Stimulated activated CD4-positive, alpha-beta T cell treated with anti-CD3 and anti-CD28 coated beads, Interleukin-1b, Interleukin-23, amount 100 ng/mL, for 48 hours (primary cell): ENCODE measurements at regions not wholly inside any gene's neighbourhood (a gene's known extent, or its start where the extent isn't known, plus 50 kb on each side); places are given as distances from the start of the nearest gene placed in this dataset.
"Not testable (repeated sequence)": the region's sequence is repeated elsewhere in the genome, so short reads cannot be mapped to it uniquely, and the experiment has no call there.

ENCODE experiments used
- DNase-seq: peaks from one replicate; pipeline ENCODE4 v3.0.0-alpha.2; 2020

DNA sequence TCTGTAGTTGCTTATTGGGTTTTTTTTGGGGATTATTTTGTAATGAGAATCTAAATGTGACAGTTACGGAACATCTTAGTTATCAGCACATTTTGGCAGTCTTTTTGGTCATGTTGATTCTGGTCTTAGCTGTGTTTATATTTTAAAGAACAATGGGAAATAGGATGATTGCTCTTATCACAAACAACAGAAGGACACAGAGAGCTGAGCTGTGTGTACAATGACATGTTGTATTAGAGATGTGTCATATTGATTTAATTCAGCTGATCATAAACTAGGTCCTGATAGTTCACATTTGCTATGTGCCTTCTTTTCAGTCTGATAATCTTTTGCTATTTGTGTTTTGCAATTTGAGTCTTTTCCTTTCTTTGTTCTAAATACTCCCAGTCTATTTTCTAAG, 781.7 kb downstream of the TRHDE start:
- no peak for DNase-seq

DNA sequence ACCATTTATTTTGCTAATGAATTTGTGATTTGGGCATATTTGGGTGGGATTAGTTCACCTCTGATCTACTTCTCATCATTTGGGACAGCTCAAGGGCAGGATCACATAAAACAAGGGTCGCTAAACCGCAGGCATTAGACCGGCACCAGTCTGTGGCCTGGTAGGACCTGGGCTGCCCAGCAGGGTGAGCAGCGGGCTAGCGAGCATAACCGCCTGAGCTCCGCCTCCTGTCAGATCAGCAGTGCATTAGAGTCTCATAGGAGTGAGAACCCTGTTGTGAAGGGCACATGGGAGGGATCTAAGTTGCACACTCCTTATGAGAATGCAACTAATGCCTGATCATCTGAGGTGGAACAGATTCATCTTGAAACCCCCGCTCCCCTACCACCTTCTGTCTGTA, 785.3 kb downstream of the TRHDE start:
- no peak for DNase-seq

DNA sequence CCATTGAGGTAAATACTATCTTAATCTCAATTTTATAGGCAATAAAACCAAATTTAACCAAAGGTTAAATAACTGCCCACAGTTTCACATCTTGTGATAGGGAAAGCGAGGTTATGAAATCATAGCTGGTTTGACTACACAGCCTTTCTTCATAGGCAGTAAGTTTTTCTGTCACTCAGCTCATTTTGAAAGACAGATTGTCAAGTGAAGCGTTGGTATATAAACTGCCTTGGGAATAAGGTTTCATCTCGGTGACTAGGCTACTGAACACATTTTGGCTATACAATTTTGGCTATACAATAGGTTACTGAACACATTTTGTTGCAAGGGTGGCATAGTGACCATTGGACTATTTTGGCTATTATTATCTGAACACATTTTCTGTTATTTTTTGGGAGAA, 793.7 kb downstream of the TRHDE start:
- no peak for DNase-seq

DNA sequence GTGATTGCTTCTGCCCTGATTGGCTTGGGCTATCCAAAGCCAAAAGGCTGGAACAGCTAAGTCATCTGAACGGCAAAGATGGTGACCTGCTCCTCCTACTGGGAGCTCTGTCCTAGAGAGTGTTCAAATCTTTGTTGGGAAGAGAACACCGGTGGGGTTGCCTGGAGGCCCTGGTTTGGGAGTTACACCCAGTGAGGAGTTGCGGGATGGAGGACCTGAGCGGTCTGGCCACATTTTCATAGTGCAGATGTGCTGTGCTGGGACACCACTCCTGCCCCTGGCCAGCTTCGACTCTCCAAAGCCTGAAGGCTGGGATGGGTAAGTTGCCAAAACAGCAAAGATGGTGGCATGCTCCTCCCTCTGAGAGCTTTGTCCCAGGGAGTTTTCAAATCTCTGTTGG, 795.4 kb downstream of the TRHDE start:
- DNase-seq: no peak

DNA sequence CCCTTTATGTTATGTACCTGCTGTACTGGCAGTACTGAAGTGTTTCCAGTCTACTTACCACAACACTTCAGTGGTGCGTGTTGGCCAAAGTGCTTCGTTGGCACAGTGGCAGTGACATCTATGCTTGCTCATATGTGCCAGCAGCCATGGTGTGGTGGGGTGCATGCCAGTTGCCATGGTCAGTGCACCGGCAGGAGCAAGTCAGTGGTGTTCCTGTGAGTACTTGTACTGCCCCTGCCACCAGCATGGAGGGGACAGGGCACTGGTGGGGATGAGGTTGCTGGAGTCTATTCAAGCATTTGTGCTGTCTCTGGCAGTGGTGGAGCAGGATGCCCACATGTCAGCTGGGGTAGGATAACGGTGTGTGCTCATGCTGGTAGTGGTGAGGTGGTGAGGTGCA, 800.0 kb downstream of the TRHDE start:
- DNase-seq: no peak

DNA sequence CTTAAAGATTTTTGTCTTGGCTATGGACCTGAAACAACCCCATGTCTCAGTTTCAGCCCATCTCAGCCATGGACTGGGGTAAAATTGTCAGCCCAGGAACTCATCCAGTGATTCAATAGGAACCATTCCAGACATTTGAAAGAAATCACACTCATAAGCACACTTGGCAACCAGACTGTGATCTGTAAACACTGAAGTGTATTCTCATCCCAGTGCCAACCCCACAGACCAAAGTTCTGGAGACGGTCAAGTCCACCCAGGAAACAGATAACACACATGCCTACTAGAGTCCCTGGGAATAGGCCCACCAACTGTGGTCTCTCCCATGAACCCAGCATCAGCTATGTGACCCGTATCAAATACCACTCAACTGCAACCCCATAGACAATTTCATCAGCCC, 804.6 kb downstream of the TRHDE start:
- no peak for DNase-seq

DNA sequence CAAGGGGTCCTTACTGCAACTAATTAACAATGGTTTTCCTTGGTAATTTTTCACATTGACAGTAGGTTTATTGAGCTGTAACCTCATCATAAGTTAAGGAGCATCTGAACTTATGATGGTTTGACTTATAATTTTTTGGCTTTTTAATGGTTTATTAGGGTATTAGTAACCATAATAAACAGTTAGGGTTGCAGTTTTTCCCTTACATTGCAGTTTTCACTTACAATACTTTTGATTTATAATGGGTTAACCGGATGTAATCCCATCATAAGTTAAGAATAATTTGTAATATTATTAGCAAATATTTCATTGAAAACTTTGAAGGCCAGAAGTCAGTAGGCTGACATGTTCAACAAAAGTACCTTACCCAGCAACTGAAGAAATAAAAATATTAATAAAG, 811.6 kb downstream of the TRHDE start:
- DNase-seq: no peak

DNA sequence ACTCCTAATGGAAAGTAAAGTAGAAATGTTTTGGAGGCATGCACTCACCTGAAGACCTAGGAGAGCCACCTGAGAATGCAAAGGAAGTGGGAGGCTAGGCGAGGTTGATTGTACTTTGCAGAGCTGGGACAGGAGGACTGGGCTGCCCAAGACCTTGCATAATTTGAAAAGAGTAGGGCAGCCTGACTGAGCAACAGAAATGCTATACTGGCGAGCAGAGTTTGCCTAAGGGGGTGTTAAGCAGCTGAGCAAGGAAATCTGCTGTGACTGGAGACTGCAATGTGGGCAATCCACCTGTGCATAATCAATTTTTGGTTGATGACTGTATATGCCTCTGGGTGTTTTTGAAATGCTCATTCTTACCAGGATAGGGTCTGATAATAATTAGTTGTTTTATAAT, 834.1 kb downstream of the TRHDE start:
- DNase-seq: no peak

DNA sequence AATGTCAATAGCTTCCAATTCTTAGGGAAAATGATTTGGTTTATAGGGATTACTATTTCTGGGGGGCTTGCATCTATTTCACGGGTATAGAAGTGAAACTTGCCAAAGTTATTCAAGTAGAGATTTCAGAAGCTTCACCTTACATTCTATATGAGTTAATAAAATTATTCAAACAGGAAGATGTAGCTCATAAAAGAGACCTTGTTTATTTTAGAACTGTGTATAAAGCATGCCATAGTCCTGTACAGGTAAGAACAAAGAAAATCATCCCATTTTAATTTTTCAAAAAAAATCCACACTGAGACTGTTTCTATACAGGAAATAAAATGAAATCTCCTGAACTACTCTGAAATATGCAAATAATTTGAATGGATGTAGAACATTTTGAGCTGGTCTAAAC, 834.7 kb downstream of the TRHDE start:
- no peak for DNase-seq

DNA sequence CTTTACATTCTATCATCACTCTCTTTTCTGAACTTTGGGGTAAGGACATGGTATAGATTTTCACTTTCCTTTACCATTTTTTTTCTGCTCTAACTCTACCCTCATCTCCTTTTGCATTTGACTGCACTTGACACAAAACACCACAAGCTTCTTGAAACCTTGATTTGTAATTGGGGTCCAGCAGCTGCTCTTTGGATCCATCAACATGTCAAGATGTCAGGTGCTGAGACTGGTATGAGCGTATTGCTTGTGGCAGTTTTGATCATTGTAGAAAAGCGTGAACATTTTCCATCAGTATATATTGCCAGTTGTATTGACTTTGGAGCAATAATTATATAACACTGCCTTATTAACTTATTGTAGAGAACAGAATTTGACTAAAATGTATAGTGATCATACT, 838.6 kb downstream of the TRHDE start:
- no peak for DNase-seq

DNA sequence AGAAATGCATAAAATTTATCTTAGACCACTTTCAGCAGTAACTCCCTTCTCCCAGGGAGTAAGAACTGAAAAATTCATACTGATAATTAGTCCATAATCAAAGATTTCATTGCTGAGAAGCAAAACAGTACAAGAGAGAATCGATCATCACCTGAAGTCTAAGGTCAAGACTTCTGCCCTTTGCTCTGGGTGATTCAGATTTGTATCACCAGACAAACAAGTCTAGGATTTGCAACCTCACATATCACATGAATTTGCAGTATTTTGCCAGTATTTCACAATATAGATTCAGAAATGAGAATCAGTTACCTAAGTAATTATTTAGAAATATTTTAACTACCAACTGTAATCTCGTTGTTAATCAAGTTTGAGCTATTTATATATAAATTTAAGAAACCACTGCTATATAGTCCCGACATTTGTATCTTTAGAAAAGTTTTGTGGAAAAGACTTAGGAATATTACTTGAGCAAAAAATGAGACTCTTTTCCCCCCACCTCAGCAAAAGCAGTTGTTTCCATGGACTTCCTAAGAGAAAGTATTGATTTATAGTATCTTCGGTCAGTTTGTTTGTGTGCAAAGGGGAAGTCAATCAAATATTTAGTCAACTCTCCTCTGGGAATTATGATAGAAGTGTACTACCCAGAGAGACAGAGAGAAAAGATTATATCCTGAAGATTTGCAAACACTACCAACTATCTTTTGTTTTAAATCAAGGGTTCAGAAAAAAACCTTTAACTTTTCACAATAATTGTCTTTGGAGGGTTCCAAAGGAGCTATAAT, 840.1 kb downstream of the TRHDE start:
- DNase-seq: no peak

DNA sequence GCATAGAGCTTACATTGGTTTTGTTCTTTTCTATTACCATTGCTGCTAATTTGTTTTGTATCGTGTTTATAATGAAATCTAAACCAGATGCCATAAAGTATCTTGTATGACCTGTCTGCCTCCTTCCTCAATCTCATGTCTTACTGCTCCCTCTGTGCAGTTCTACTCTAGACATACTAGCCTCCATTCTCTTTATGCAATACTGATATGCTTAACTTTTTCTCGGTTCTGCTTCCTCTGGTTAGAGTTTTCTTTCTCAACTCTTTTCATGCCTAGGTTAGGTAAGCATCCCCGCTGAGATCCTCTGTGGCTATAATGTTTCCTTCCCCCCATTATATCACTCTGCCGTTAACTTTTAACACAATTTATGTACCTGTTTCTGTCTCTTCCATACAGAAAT, 852.3 kb downstream of the TRHDE start:
- no peak for DNase-seq

DNA sequence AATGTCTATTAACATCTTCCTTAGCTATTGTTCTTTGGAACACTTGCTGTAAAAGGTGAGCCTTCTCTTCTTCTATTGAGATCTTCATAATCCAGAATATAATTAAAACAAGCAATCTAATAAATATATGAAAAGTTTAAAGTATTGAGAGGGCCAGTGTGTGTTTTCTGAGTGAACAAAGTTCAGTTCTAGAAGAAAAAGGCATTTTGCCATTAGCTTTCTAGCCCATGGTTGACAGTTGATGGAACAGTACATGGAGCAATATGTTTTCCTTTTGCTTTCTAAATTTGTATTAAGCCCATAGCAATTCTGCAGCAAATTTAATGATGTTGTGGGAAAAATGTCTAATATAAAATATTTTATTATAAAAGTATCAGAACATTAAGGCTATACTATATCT, 853.0 kb downstream of the TRHDE start:
- DNase-seq: no peak

DNA sequence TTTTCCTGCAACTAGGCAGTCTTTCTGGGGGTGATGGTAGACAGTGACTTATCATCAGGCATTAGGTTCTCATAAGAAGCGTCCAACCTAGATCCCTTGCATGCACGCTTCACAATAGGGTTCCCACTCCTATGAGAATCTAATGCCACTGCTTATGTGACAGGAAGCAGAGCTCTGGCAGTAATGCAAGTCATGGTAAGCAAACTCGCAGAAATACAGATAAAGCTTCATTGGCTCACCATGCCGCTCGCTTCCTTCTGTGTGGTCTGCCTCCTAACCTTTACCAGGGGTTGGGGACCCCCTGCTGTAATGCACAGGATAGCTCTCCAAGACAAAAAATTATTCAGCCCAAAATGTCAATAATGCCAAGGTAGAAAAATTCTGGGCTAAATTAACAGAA, 864.2 kb downstream of the TRHDE start:
- no peak for DNase-seq

DNA sequence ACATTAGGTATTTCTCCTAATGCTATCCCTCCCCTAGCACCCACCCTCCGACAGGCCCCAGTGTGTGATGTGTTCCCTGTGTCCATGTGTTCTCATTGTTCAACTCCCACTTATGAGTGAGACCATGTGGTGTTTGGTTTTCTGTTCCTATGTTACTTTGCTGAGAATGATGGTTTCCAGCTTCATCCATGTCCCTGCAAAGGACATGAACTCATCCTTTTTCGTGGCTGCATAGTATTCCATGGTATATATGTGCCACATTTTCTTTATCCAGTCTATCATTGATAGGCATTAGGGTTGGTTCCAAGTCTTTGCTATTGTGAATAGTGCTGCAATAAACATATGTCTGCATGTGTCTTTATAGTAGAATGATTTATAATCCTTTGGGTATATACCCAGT, 867.5 kb downstream of the TRHDE start:
- not testable (repeated sequence) for DNase-seq

DNA sequence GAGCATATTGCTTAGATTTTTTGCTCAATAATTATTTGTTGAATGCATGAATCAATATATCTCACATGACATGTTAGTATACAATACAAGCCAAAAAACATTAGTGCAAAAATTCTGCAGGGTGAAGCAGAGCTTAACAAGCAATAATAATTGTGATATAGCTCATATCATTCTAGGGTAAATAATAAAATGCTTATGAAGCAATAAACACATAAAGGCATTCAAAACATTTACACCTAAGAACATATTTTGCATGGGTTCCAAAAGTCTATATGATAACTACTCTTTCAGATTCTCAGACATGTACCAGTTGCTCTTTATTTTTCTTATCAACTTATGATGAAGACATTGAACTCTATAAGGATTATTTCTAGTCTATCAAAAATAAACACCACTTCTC, 886.2 kb downstream of the TRHDE start:
- DNase-seq: no peak

DNA sequence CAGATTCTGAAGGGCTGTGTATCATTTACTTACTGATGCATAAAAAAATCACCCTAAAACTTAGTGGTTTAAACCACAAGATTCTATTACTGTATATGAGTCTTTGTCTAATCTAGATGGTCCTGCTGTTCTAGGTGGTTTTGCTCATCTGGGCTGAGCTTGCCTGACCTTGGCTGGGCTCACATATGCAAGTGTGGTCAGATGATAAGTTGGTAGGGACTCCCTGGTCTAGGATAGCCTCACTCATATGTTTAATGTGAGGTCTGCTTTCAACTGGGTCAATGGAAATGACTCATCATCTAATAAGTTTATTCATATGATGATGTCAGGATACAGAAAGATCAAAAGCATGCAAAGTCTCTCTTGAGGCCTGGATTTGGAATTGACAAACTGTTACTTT, 887.8 kb downstream of the TRHDE start:
- no peak for DNase-seq

DNA sequence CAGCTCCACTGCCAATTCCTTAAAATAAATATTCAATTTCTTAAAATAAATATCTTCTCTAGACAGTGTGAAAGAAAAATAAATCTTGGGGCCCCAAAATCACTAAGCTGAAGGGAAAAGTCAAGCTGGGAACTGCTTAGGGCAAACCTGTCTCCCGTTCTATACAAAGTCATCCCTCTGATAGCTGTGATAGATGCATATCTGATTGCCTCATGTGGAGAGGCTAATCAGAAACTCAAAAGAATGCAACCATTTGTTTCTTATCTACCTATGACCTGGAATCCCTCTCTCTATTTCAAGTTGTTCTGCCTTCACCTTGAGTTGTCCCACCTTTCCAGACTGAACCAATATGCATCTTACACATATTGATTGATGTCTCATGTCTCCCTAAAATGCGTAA, 889.8 kb downstream of the TRHDE start:
- no peak for DNase-seq

DNA sequence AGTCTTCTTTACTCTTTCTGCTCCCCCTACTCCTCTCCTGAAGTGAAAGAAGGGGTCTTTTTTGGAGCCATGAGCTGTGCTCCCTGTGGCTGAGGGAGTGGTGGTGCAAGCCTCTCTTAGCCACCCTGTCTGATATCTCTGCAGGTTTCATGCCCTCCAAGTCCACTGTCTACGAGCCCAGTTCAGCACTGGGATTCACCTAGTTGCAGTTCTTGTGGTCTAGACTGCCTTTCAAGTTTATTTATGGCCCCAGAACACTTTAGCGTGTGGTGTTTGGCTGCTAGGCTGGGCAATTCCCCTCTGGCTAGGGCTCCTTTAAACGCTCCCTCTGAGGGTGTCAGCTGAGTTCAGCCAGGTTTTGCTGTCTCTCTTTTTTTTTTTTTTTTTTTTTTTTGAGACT, 908.6 kb downstream of the TRHDE start:
- DNase-seq: no peak

DNA sequence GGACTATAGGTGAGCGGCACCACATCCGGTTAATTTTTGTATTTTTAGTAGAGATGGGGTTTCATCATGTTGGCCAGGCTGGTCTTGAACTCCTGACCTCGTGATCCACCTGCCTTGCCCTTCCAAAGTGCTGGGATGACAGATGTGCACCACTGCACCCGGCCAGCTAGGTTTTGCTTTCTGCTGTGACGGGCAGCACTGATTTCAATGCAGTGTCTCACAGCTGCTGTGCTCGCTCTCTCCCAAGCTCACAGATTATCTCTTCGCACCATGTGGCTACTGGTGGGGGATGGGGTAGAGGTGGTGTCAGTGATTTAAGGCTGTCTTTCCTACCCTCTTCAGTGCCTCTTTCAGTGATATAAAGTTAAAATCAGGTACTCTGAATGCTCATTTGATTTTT, 909.1 kb downstream of the TRHDE start:
- DNase-seq: no peak

DNA sequence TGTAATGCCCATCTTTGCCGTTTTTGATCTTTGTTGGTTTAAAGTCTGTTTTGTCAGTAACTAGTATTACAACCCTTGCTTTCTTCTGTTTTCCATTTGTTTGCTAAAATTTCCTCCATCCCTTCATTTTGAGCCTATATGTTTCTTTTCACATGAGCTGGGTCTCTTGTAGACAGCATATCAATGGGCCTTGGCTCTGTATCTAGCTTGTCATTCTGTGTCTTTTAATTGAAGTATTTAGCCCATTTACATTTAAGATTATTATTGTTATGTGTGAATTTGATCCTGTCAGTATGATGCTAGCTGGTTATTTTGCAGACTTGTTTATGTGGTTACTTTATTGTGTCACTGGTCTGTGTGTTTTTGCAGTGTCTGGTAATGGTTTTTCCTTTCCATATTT, 913.2 kb downstream of the TRHDE start:
- no peak for DNase-seq

DNA sequence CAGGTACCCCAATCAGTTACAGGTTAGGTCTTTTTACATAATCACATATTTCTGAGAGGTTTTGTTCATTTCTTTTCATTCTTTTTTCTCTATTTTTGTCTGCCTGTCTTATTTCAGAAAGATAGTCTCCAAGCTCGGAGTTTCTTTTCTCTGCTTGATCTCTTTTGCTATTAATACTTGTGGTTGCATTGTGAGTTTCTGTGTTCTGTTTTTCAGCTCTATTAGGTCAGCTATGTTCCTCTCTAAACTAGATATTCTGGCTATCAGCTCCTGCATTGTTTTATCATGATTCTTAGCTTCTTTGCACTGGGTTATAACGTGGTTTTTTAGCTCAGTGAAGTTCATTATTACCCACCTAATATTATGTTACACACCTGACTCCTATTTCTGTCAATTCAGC, 914.1 kb downstream of the TRHDE start:
- no peak for DNase-seq

DNA sequence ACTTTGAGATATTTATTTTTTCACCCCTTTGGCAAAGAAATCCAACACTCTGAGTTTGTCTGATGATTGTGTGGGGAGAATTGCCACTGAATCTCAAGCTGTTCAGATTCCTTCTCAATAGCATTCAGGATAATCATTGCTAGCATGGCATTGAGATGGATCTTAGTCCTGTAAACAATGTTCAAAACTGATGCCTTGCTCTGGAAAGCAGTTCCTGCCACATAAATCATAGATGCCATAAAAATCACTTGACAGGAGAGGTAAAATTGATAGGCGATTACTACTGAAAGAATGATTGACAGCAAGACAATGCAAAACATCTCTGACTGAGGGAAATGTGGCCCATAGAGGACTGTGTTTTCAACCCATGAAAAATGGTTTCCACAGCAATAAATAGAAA, 915.6 kb downstream of the TRHDE start:
- DNase-seq: no peak

DNA sequence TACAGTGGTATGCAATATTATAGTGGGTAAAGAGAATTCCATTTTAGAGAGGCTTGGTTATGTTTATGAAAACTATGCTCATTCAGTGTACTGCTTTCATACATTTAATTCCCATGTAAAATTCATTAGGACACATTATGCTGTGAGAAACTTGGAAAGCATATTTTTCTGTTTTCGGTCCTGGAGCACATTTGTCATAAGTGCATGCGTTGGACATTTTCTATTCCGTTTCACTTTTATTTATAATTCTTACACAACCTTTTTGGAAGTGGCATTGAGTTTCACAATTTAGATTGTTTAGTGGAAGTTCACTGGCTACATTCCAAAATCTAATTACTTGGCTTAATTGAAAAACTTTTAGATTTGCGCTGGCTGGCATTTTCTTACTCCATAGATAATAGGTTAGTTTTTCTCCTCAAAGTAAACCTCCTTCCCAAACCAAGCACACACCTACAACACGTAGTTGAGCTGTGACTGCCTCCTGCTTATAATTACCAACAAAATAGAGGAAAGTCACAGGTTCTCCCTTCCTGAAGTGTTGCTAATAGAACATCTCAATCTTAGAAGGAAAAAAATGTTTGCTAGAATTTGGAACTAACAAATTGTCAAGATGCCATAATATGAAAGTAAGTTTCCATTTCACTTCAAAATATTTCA, 938.5 kb downstream of the TRHDE start:
- DNase-seq: no peak

DNA sequence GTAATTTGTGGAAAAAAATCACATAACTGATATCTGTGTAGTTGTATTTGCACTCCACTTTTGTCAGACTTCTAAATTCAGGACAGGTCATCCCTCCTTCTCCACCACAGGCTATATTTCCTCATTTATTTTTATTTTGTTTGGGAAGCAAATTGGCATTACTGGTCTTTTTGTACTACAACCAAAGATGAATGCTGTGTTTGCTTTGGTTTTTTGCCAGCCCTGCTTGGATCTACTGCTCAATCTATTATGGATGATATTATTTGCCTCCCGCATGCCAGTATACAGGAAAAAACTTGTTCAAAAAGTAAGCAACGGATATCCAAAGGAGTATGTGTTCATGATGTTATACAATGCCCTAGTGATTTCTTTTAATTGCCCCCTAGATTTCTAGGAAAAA, 948.8 kb downstream of the TRHDE start:
- no peak for DNase-seq
